H1 (cell line): ENCODE measurements at regions not wholly inside any gene's neighbourhood (a gene's known extent, or its start where the extent isn't known, plus 50 kb on each side); places are given as distances from the start of the nearest gene placed in this dataset.

ENCODE experiments used
- HDAC2 ChIP-seq, 2 experiments: fragments of 300-600 bp in 1 of 2; sonication (generic) in 1 of 2; IDR thresholded peaks; 2 replicates each; pipeline ENCODE4 v1.6.1; 2011 to 2012; ENCODE audit warnings: low read depth in 2 of 2, low read length in 2 of 2, mild to moderate bottlenecking in 2 of 2, moderate library complexity in 2 of 2, borderline replicate concordance in 1 of 2, inconsistent platforms in 1 of 2
- HDAC6 ChIP-seq: IDR thresholded peaks from one replicate; pipeline ENCODE4 v1.7.1; 2012; ENCODE audit warnings: low read depth, mild to moderate bottlenecking, inconsistent platforms, low read length, moderate library complexity
- POLR2A ChIP-seq, 2 experiments: IDR thresholded peaks; 1 replicate in 1 of 2; 2 replicates in 1 of 2; pipeline ENCODE4 v1.6.1; 2011; ENCODE audit warnings: low read depth in 2 of 2, low read length in 2 of 2, mild to moderate bottlenecking in 2 of 2; ENCODE audit errors: control extremely low read depth in 1 of 2
- RFX5 ChIP-seq: IDR thresholded peaks from 2 replicates; pipeline ENCODE4 v1.6.1; 2011; ENCODE audit warnings: low read depth, low read length, improper control_type of control experiment, borderline replicate concordance
- SRF ChIP-seq: IDR thresholded peaks from 2 replicates; pipeline ENCODE4 v1.6.1; 2011; ENCODE audit warnings: mild to moderate bottlenecking, low read depth, low read length, moderate library complexity
- USF2 ChIP-seq: IDR thresholded peaks from 2 replicates; pipeline ENCODE4 v1.6.1; 2011; ENCODE audit warnings: low read length, improper control_type of control experiment
- TF ChIP-seq, protein P1 (sequence below), 3 experiments: IDR thresholded peaks; 1 replicate in 2 of 3; 2 replicates in 1 of 3; pipeline versions ENCODE4 v1.5.1 to v1.6.1; 2011; ENCODE audit warnings: low read length in 3 of 3, mild to moderate bottlenecking in 3 of 3, inconsistent platforms in 2 of 3, low read depth in 1 of 3, moderate library complexity in 1 of 3; ENCODE audit not compliant: insufficient read depth in 1 of 3; ENCODE audit errors: control extremely low read depth in 1 of 3
- TF ChIP-seq, protein P2 (sequence below): IDR thresholded peaks from 2 replicates; pipeline ENCODE4 v1.6.1; 2012; ENCODE audit warnings: low read length, inconsistent platforms

DNA sequence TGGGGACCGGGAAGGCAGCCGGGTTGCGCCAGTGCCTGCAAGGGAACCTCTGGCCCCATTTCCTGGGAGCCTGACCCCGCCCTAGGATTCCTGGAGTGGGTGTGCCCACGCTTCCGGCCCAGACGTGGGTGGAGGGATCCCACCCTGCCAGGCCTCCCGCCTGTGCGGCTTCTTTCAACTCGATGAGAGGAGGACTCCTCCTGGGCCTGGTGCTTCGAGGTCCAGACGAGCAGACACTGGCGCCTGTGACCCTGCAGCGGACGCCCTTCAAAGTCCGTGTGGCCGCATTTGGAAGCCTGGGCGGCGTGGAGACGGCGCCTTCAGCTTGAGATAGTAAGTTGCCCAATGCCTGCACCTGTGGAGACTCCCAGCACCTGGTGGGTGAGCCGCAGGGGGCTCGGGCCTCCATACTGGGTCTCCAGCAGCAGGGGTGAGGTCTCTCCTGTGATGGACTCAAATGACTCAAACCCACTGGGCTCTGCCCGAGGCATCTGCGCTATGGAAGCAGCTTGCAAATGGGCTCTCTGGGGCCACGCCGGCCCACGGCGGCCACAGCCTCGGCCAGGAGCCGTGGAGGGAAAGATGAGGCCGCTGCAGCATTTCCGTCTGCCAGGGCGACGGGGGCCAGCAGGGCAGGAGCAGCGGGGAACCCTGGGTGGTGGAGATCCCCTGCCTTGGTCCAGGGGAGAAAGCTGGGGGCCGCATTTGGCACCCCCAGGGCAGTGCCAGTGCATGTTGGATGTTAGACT, 64.3 kb upstream of the PPARA start:
- TF ChIP-seq, protein P1, sequence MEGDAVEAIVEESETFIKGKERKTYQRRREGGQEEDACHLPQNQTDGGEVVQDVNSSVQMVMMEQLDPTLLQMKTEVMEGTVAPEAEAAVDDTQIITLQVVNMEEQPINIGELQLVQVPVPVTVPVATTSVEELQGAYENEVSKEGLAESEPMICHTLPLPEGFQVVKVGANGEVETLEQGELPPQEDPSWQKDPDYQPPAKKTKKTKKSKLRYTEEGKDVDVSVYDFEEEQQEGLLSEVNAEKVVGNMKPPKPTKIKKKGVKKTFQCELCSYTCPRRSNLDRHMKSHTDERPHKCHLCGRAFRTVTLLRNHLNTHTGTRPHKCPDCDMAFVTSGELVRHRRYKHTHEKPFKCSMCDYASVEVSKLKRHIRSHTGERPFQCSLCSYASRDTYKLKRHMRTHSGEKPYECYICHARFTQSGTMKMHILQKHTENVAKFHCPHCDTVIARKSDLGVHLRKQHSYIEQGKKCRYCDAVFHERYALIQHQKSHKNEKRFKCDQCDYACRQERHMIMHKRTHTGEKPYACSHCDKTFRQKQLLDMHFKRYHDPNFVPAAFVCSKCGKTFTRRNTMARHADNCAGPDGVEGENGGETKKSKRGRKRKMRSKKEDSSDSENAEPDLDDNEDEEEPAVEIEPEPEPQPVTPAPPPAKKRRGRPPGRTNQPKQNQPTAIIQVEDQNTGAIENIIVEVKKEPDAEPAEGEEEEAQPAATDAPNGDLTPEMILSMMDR (IDR thresholded peaks at IDR 0.05; ENCODE audit: control extremely low read depth in 1 of 3, insufficient read depth in 1 of 3, low read depth in 1 of 3, low read length in 3 of 3) = no peak
- TF ChIP-seq USF2 (no peak), SRF (no peak), RFX5 (no peak), POLR2A (IDR thresholded peaks at IDR 0.05; ENCODE audit: control extremely low read depth in 1 of 2, low read depth in 2 of 2, low read length in 2 of 2) (no peak), HDAC6 (no peak), HDAC2 (IDR thresholded peaks at IDR 0.05; ENCODE audit: borderline replicate concordance in 1 of 2, low read depth in 2 of 2, low read length in 2 of 2) (no peak)
- TF ChIP-seq, protein P2, sequence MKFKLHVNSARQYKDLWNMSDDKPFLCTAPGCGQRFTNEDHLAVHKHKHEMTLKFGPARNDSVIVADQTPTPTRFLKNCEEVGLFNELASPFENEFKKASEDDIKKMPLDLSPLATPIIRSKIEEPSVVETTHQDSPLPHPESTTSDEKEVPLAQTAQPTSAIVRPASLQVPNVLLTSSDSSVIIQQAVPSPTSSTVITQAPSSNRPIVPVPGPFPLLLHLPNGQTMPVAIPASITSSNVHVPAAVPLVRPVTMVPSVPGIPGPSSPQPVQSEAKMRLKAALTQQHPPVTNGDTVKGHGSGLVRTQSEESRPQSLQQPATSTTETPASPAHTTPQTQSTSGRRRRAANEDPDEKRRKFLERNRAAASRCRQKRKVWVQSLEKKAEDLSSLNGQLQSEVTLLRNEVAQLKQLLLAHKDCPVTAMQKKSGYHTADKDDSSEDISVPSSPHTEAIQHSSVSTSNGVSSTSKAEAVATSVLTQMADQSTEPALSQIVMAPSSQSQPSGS = no peak
